Activated CD4-positive, alpha-beta T cell treated with anti-CD3 and anti-CD28 coated beads, Interleukin-2, amount 10 ng/mL, durations not matched to agents 24 days and 14 days (primary cell): ENCODE measurements at regions not wholly inside any gene's neighbourhood (a gene's known extent, or its start where the extent isn't known, plus 50 kb on each side); places are given as distances from the start of the nearest gene placed in this dataset.
A peak's percentile ranks its signal among the peaks of the same experiment; 100 is the strongest.

ENCODE experiments used
- DNase-seq: peaks from one replicate; pipeline ENCODE4 v3.0.0; 2022
- H3K27ac Mint-ChIP-seq: one replicate; pipeline ENCODE4 v1.8.0; 2022; ENCODE audit warnings: mild to moderate bottlenecking, mixed read lengths
- H3K27me3 Mint-ChIP-seq: one replicate; pipeline ENCODE4 v1.8.0; 2022; ENCODE audit warnings: mixed read lengths
- H3K36me3 Mint-ChIP-seq: one replicate; pipeline ENCODE4 v1.8.0; 2022; ENCODE audit warnings: low read depth, mild to moderate bottlenecking, mixed read lengths
- H3K4me1 Mint-ChIP-seq: one replicate; pipeline ENCODE4 v1.8.0; 2021; ENCODE audit warnings: mixed read lengths
- H3K4me3 Mint-ChIP-seq: one replicate; pipeline ENCODE4 v1.8.0; 2022; ENCODE audit warnings: mild to moderate bottlenecking, moderate library complexity, mixed read lengths
- H3K9me3 Mint-ChIP-seq: one replicate; pipeline ENCODE4 v1.8.0; 2021; ENCODE audit warnings: mixed read lengths
- intact Hi-C: fragments of 100-400 bp; cut with micrococcal nuclease; formaldehyde crosslinking; loops from one replicate; pipeline ENCODE4 v1.15.1; 2023

DNA sequence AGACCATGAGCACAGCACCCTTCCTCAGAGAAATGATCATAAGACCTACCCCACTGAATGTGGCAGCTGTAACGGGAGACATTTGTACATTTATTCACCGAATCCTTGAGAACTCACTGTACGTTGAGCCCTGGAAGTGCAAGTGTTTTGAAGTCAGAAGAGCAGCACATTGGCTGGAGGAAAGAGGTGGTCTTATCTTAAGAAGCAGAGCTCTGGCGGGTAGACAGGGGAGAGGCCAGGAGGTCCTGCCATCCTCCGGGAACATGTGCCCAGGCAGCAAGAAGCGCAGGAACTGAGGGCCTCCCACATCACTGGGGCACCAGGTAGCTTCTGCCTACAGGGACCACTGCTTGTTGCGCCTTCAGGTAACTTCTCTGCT is 169.2 kb upstream of the IRF2BP2 start:
- Mint-ChIP-seq H3K27me3 (no peaks in the 10 kb centered on the region), H3K36me3 (peaks cover 8% of the 10 kb centered on the region), H3K9me3 (peaks cover 4% of the 10 kb centered on the region), H3K4me1 (no peaks in the 10 kb centered on the region), H3K4me3 (no peak overlapping the region), H3K27ac (no peak overlapping the region)
- intact Hi-C loops: no loop called here
- DNase-seq: peak; percentile 57

DNA sequence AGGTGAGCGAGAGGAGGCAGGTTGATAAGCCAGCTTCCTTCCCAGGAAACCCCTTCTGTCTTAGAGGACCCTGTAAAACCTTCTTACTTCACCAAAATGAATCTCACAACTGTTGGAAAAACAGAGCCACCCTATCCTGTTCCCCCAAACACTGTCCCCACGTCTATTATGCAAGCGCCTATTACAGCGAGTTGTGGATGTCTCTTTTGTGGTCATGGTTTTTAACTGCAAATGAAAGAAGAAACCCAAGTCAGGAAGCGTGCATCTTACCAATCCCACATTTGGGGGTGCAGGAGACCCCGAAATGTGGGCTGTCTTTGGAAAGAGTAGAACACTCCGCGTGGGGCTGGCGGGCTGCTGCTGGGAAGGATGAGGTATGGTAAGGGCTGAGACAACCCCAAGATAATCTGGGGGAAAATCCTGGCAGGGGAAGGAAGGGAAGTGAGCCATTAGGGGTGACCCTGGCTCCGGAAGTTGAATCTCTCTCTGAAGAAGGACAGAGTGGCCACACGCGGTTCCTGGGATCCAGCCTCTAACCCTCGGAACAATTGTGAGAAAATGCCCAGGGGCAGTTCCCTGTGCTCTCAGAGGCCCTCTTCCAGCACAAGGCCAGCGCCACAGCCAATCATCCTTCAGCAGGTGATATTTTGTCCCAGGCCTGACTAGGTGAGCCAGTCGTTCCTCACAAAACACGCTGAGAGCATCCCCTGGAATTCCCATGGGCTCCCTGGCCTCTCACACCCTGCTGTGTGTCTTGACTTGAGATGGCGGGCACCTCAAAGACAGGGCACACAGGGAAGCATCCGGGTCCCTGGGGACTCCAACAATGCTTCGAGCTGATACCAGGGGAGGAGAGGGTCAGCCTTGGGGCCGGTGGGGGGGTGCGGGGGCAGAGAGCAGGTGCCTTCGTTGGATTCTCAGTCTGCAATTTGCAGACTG is 168.5 kb upstream of the IRF2BP2 start:
- intact Hi-C loops: no loop called here
- DNase-seq: peak; percentile 70
- peaks cover 4% of the 10 kb centered on the region for H3K9me3 Mint-ChIP-seq

DNA sequence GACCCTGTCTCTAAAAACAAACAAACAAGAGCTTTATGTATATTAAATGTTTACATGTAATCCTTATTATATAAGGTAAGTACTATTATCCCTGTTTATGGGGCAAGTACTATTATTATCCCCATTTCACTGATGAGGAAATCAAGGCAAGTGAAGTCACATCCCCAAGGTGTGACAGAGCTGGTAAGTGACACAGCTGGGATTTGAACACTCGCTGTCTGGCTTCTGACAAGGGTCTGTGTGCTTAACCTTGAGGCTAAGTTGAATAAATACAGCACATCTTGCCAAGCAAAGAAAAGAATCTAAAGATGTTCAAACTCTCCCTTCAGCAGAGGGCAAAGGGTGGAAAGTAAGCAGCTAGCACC is 167.9 kb upstream of the IRF2BP2 start:
- Mint-ChIP-seq H3K27ac (no peak overlapping the region), H3K36me3 (peaks cover 10% of the 10 kb centered on the region), H3K9me3 (peaks cover 4% of the 10 kb centered on the region), H3K4me1 (peaks cover 4% of the 10 kb centered on the region), H3K27me3 (no peaks in the 10 kb centered on the region), H3K4me3 (no peak overlapping the region)
- DNase-seq: peak; percentile 51
- intact Hi-C loops: no loop called here

More for the DNA sequence above, 168.5 kb upstream of the IRF2BP2 start:
- H3K4me3 Mint-ChIP-seq: no peak overlapping the region
- H3K27ac Mint-ChIP-seq: no peak overlapping the region
- H3K27me3 Mint-ChIP-seq: no peaks in the 10 kb centered on the region
- H3K4me1 Mint-ChIP-seq: peaks cover 2% of the 10 kb centered on the region
- peaks cover 8% of the 10 kb centered on the region for H3K36me3 Mint-ChIP-seq

- no peak overlapping the region for H3K4me3 Mint-ChIP-seq
- peaks cover 11% of the 10 kb centered on the region for H3K36me3 Mint-ChIP-seq
- peaks cover 4% of the 10 kb centered on the region for H3K9me3 Mint-ChIP-seq
- intact Hi-C loops: no loop called here
- H3K27me3 Mint-ChIP-seq: no peaks in the 10 kb centered on the region
- H3K27ac Mint-ChIP-seq: no peak overlapping the region
- DNase-seq: peak; percentile 56
- H3K4me1 Mint-ChIP-seq: peaks cover 10% of the 10 kb centered on the region
These were observed 167.2 kb upstream of the IRF2BP2 start for GRCh38 chr1:234776876-234777855.

DNA sequence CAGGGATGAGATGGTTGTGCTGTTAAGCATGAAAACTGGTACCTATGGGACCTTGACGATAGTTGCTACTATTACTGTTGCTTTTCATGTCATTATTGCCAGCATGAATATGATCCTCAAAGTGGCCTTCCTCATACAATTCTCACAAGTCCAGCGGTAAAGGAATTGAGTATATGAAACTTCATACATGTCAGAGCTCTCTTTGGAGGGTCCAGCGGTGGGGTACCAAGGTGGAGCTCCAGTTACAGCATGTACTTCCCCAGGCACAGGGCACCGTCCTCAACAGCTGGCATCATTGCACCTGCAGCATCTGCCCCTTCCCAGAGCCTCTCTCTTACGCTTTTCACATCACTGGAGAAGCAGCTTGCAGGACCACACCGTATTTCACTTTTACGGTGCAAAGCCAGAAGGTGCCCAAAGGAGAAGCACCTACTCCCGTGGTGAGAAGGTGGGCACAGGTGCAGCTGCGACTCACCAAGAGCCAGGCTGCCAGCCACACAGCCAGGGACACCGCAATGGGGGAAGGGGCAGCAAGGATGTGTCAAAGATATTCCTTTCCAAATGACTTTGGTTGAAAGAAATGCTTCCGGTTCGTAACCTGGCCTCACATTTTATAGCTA is 166.4 kb upstream of the IRF2BP2 start:
- Mint-ChIP-seq H3K36me3 (peaks cover 11% of the 10 kb centered on the region), H3K4me3 (no peak overlapping the region), H3K9me3 (peaks cover 4% of the 10 kb centered on the region), H3K27me3 (no peaks in the 10 kb centered on the region), H3K4me1 (peaks cover 17% of the 10 kb centered on the region), H3K27ac (no peak overlapping the region)
- intact Hi-C loops: no loop called here
- peak; percentile 57 for DNase-seq

DNA sequence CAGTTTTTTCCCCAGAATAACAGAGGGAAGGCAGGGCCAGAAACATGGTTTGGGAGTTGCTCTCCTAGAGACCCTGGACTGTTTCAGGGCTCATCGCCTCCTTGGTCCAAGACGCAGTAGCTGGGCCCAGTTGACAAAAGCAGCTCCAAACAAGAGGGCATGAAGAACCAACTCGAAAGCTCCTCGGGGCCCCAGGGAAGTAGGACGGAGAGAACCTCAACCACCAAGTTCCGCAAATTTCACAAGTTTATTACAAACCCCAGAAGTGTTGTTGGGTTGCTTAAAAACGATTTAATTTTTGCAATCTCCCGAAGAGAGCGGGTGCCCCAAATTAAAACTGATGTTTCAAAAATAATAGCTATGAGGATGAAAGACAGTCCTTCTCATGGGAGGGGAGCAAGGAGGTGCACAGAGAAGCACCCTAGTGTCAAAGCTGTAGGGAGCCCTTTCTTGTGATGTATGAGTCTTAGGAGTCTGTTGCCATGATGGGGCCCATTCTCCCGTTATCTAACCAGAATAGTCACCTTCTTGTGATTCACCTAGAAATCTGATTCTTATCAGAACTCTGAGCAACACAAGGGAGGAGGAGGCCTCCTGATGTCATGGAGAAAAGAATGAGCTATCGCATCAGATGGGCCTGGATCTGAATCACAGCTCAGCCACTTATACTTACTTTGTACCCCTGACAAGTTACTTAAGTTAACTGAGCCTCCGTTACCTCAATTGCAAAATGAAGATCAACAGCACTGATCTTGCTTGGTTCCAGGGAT is 165.7 kb upstream of the IRF2BP2 start:
- Mint-ChIP-seq H3K27ac (no peak overlapping the region), H3K4me3 (no peak overlapping the region), H3K36me3 (peaks cover 11% of the 10 kb centered on the region), H3K27me3 (no peaks in the 10 kb centered on the region), H3K4me1 (peaks cover 24% of the 10 kb centered on the region), H3K9me3 (peaks cover 4% of the 10 kb centered on the region)
- peak; percentile 62 for DNase-seq
- intact Hi-C loops: no loop called here

DNA sequence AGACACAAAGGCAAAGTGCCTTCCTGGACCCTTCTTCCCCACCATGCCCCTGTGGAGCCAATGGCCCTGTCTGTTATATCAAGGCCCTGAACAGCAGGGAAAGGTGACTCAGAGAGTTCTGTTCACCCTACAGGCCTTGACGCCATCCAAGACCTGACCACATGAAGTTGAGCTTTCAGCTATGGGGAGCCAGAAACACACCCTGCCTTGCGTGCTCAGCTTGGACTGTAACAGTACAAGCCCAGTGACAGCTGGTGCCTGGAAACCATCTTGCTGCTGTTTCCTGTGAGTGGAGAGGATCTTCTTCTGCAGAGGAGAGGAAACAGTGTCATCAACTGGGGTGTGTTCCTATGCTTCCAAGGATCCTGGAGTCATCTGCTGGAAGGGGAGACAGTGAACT is 165.0 kb upstream of the IRF2BP2 start:
- Mint-ChIP-seq H3K4me1 (peaks cover 30% of the 10 kb centered on the region), H3K36me3 (peaks cover 11% of the 10 kb centered on the region), H3K9me3 (peaks cover 4% of the 10 kb centered on the region), H3K27me3 (no peaks in the 10 kb centered on the region), H3K27ac (no peak overlapping the region), H3K4me3 (no peak overlapping the region)
- intact Hi-C loops: loop anchor here (5.0 kb wide), 2 partner anchors 102 to 273 kb away; no protein-coding TSS in a partner anchor
- peak; percentile 65 for DNase-seq

DNA sequence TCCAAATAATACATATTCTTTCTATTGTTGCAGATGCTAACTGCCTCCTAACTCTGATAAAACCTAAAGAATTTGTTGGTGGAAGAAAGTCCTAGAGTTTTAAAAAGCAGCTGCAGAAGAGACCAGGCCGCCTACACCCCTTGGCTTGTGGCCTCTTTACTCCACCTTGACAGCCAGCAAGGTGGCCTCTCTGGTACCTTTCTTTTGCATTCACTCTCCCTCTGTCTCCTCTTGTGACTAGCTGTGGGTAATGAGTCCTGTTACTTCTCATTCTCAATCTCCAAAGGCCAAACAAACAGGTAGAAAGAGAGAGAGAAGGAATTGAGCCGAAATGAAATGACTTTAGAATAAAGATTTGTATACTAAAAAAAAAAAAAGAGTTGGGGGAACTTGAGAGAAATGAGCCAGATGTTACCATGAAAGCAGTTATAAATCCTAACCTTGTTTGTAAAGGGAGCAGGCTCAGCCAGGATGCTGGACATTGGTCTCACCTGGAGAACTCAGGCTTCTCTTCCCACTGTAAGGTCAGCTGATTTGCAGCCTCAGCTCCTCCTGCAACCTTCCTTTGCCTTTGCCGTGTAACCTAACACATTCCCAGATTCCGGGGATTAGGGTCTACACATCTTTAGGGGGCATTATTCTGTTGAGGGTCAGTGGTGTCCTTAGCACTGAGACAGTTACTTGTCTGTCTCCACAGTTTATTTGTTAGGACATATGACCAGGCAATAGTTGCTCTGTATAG is 164.1 kb upstream of the IRF2BP2 start:
- peaks cover 11% of the 10 kb centered on the region for H3K36me3 Mint-ChIP-seq
- intact Hi-C loops: loop anchor here (2.0 to 5.0 kb wide), 3 partner anchors 15 to 272 kb away; no protein-coding TSS in a partner anchor
- peaks cover 38% of the 10 kb centered on the region for H3K4me1 Mint-ChIP-seq
- H3K9me3 Mint-ChIP-seq: peaks cover 4% of the 10 kb centered on the region
- peak overlapping the region; percentile 63 for H3K27ac Mint-ChIP-seq
- H3K4me3 Mint-ChIP-seq: no peak overlapping the region
- H3K27me3 Mint-ChIP-seq: no peaks in the 10 kb centered on the region
- peak; percentile 55 for DNase-seq

GRCh38 chr1:234772345-234773147 is 162.6 kb upstream of the IRF2BP2 start:
- Mint-ChIP-seq H3K27ac (peak overlapping the region; percentile 95), H3K4me1 (peaks cover 54% of the 10 kb centered on the region)
- intact Hi-C loops: loop anchor here (1.0 to 5.0 kb wide), 10 partner anchors 14 to 270 kb away; no protein-coding TSS in a partner anchor

DNA sequence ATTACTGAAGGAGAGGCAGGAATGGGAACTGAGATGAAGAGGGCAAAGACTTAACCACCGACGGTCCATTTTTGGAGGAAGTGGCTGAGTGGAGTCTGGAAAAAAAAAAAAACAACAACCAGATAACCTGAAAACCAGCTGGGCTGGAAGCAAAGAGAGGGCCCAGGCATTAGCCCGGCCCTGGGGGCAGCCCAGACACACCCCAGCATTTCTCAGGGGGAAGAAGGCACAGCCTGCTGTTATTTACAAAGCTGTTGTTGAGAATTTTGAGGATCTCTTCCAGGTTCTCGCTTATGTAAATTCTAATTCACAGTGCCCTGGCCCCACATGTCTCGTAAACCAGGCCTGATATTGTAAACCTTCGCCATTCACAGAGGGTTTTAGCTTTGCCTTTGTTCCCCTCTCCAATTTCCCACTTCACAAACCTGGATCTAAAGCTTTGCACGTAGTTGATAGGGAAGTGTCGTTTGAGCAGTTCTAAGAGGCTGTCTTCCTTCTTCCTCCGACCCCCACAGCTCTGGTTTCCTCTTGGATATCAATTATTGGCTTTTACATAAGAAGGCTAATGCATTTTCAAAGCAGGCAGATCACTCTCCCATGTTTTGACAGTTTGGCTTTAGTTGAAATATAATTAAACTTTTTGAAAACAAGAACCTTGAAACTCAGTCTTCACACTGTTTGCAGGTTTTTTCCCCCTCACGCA is 161.8 kb upstream of the IRF2BP2 start:
- Mint-ChIP-seq H3K4me1 (peaks cover 60% of the 10 kb centered on the region), H3K27ac (peak overlapping the region; percentile 95), H3K9me3 (peaks cover 4% of the 10 kb centered on the region), H3K27me3 (no peaks in the 10 kb centered on the region), H3K4me3 (peak overlapping the region; percentile 65), H3K36me3 (peaks cover 11% of the 10 kb centered on the region)
- DNase-seq: no peak
- intact Hi-C loops: loop anchor here (1.0 to 5.0 kb wide), 10 partner anchors 13 to 269 kb away; no protein-coding TSS in a partner anchor

More at GRCh38 chr1:234772345-234773147, 162.6 kb upstream of the IRF2BP2 start:
- H3K36me3 Mint-ChIP-seq: peaks cover 11% of the 10 kb centered on the region
- peak overlapping the region; percentile 65 for H3K4me3 Mint-ChIP-seq
- peak; percentile 95 for DNase-seq
- no peaks in the 10 kb centered on the region for H3K27me3 Mint-ChIP-seq
- peaks cover 4% of the 10 kb centered on the region for H3K9me3 Mint-ChIP-seq

- H3K4me1 Mint-ChIP-seq: peaks cover 61% of the 10 kb centered on the region
- peak overlapping the region; percentile 65 for H3K4me3 Mint-ChIP-seq
These were observed 161.1 kb upstream of the IRF2BP2 start for GRCh38 chr1:234770924-234771540.

More at GRCh38 chr1:234770924-234771540, 161.1 kb upstream of the IRF2BP2 start:
- intact Hi-C loops: loop anchor here (5.0 kb wide), 2 partner anchors 106 to 269 kb away; no protein-coding TSS in a partner anchor
- H3K27ac Mint-ChIP-seq: peak overlapping the region; percentile 95
- no peak for DNase-seq
- no peaks in the 10 kb centered on the region for H3K27me3 Mint-ChIP-seq
- H3K36me3 Mint-ChIP-seq: peaks cover 11% of the 10 kb centered on the region
- peaks cover 4% of the 10 kb centered on the region for H3K9me3 Mint-ChIP-seq
